Activated CD4-positive, alpha-beta T cell treated with anti-CD3 and anti-CD28 coated beads, Interleukin-2, amount 10 ng/mL, durations not matched to agents 7 days and 5 days (primary cell): ENCODE measurements at regions not wholly inside any gene's neighbourhood (a gene's known extent, or its start where the extent isn't known, plus 50 kb on each side); places are given as distances from the start of the nearest gene placed in this dataset.

Experiments
- CTCF ChIA-PET: fragments of 350-600 bp; sonication (Branson Sonifier 250); formaldehyde crosslinking; loops from one replicate; lab custom pipeline; 2021; ENCODE audit warnings: antibody characterized with exemption; lab: Charles Lee
- POLR2A ChIA-PET: fragments of 350-600 bp; sonication (Branson Sonifier 250); formaldehyde crosslinking; loops from one replicate; lab custom pipeline; 2021; ENCODE audit warnings: antibody characterized with exemption; lab: Charles Lee
- DNase-seq: peaks from one replicate; pipeline ENCODE4 v3.0.0-alpha.2; 2020
- H3K27ac Mint-ChIP-seq: one replicate; pipeline ENCODE4 v1.8.0; 2021; ENCODE audit warnings: mild to moderate bottlenecking, moderate library complexity, mixed read lengths
- H3K27me3 Mint-ChIP-seq: one replicate; pipeline ENCODE4 v1.8.0; 2021; ENCODE audit warnings: mixed read lengths
- H3K36me3 Mint-ChIP-seq: one replicate; pipeline ENCODE4 v1.8.0; 2021; ENCODE audit warnings: low read depth, mixed read lengths
- H3K4me1 Mint-ChIP-seq: one replicate; pipeline ENCODE4 v1.8.0; 2021; ENCODE audit warnings: mixed read lengths
- H3K4me3 Mint-ChIP-seq: one replicate; pipeline ENCODE4 v1.8.0; 2021; ENCODE audit warnings: mild to moderate bottlenecking, moderate library complexity, mixed read lengths
- H3K9me3 Mint-ChIP-seq: one replicate; pipeline ENCODE4 v1.8.0; 2021; ENCODE audit warnings: mixed read lengths

- no peak for DNase-seq
- H3K27ac Mint-ChIP-seq, result no peak overlapping the region
- ChIA-PET CTCF (no interaction called here), POLR2A (no interaction called here)
- H3K4me3 Mint-ChIP-seq, result no peak overlapping the region
- no peaks in the 10 kb centered on the region for H3K9me3 Mint-ChIP-seq
- H3K27me3 Mint-ChIP-seq, result peaks cover 13% of the 10 kb centered on the region
- no peaks in the 10 kb centered on the region for H3K36me3 Mint-ChIP-seq
- no peaks in the 10 kb centered on the region for H3K4me1 Mint-ChIP-seq
These were observed 505.3 kb downstream of the ARHGEF28 start for GRCh38 chr5:74131250-74131649.

GRCh38 chr5:74130155-74130897 is 504.3 kb downstream of the ARHGEF28 start:
- Mint-ChIP-seq H3K4me3 (no peak overlapping the region), H3K9me3 (no peaks in the 10 kb centered on the region), H3K27me3 (peaks cover 11% of the 10 kb centered on the region), H3K27ac (no peak overlapping the region), H3K36me3 (no peaks in the 10 kb centered on the region), H3K4me1 (no peaks in the 10 kb centered on the region)
- no peak for DNase-seq
- CTCF ChIA-PET, result no interaction called here
- POLR2A ChIA-PET, result no interaction called here

- Mint-ChIP-seq H3K27me3 (peaks cover 10% of the 10 kb centered on the region), H3K4me1 (no peaks in the 10 kb centered on the region), H3K27ac (no peak overlapping the region), H3K36me3 (no peaks in the 10 kb centered on the region), H3K4me3 (no peak overlapping the region), H3K9me3 (no peaks in the 10 kb centered on the region)
- no peak for DNase-seq
- ChIA-PET POLR2A (no interaction called here), CTCF (no interaction called here)
These were observed 501.7 kb downstream of the ARHGEF28 start for GRCh38 chr5:74127381-74128320.

GRCh38 chr5:74126294-74126693 is 500.3 kb downstream of the ARHGEF28 start:
- Mint-ChIP-seq H3K4me1 (no peaks in the 10 kb centered on the region), H3K27ac (no peak overlapping the region), H3K27me3 (peaks cover 13% of the 10 kb centered on the region), H3K36me3 (no peaks in the 10 kb centered on the region), H3K9me3 (no peaks in the 10 kb centered on the region), H3K4me3 (no peak overlapping the region)
- no peak for DNase-seq
- POLR2A ChIA-PET, result no interaction called here
- CTCF ChIA-PET, result no interaction called here

- H3K4me1 Mint-ChIP-seq, result no peaks in the 10 kb centered on the region
- ChIA-PET CTCF (no interaction called here), POLR2A (no interaction called here)
- H3K9me3 Mint-ChIP-seq, result no peaks in the 10 kb centered on the region
- no peak overlapping the region for H3K27ac Mint-ChIP-seq
- H3K4me3 Mint-ChIP-seq, result no peak overlapping the region
- H3K36me3 Mint-ChIP-seq, result no peaks in the 10 kb centered on the region
- no peak for DNase-seq
- H3K27me3 Mint-ChIP-seq, result peaks cover 10% of the 10 kb centered on the region
These were observed 498.8 kb downstream of the ARHGEF28 start for GRCh38 chr5:74124826-74125225.

GRCh38 chr5:74123929-74124328 is 497.9 kb downstream of the ARHGEF28 start:
- no peak for DNase-seq
- H3K27me3 Mint-ChIP-seq, result peaks cover 10% of the 10 kb centered on the region
- ChIA-PET POLR2A (no interaction called here), CTCF (interaction anchor here (0.5 kb wide), 1 partner anchor 791 kb away, joined by 3 read pairs; no protein-coding TSS in a partner anchor)
- no peak overlapping the region for H3K27ac Mint-ChIP-seq
- H3K4me1 Mint-ChIP-seq, result no peaks in the 10 kb centered on the region
- no peak overlapping the region for H3K4me3 Mint-ChIP-seq
- no peaks in the 10 kb centered on the region for H3K9me3 Mint-ChIP-seq
- no peaks in the 10 kb centered on the region for H3K36me3 Mint-ChIP-seq

GRCh38 chr5:74122979-74123590 is 497.1 kb downstream of the ARHGEF28 start:
- Mint-ChIP-seq H3K9me3 (no peaks in the 10 kb centered on the region), H3K36me3 (no peaks in the 10 kb centered on the region), H3K4me1 (no peaks in the 10 kb centered on the region), H3K27me3 (peaks cover 6% of the 10 kb centered on the region), H3K4me3 (no peak overlapping the region), H3K27ac (no peak overlapping the region)
- DNase-seq, result no peak
- POLR2A ChIA-PET, result no interaction called here
- CTCF ChIA-PET, result interaction anchor here (0.5 to 1.3 kb wide), 2 partner anchors 9 to 792 kb away, joined by 3 read pairs; no protein-coding TSS in a partner anchor

- Mint-ChIP-seq H3K36me3 (no peaks in the 10 kb centered on the region), H3K27ac (no peak overlapping the region), H3K9me3 (no peaks in the 10 kb centered on the region), H3K27me3 (peaks cover 3% of the 10 kb centered on the region), H3K4me3 (no peak overlapping the region), H3K4me1 (no peaks in the 10 kb centered on the region)
- ChIA-PET POLR2A (no interaction called here), CTCF (interaction anchor here (1.3 kb wide), 1 partner anchor 10 kb away, joined by 3 read pairs; no protein-coding TSS in a partner anchor)
- DNase-seq, result no peak
These were observed 496.2 kb downstream of the ARHGEF28 start for GRCh38 chr5:74122175-74122574.

- H3K27ac Mint-ChIP-seq, result no peak overlapping the region
- CTCF ChIA-PET, result no interaction called here
- no peak for DNase-seq
These were observed 494.6 kb downstream of the ARHGEF28 start for GRCh38 chr5:74120585-74120984.

GRCh38 chr5:74118071-74118470 is 492.1 kb downstream of the ARHGEF28 start:
- Mint-ChIP-seq H3K36me3 (no peaks in the 10 kb centered on the region), H3K27ac (no peak overlapping the region), H3K4me1 (no peaks in the 10 kb centered on the region), H3K27me3 (peaks cover 4% of the 10 kb centered on the region), H3K4me3 (no peak overlapping the region), H3K9me3 (no peaks in the 10 kb centered on the region)
- DNase-seq, result no peak
- ChIA-PET CTCF (interaction anchor here (0.9 kb wide), 1 partner anchor 9 kb away, joined by 3 read pairs; no protein-coding TSS in a partner anchor), POLR2A (no interaction called here)

More at GRCh38 chr5:74120585-74120984, 494.6 kb downstream of the ARHGEF28 start:
- Mint-ChIP-seq H3K27me3 (peaks cover 3% of the 10 kb centered on the region), H3K9me3 (no peaks in the 10 kb centered on the region), H3K36me3 (no peaks in the 10 kb centered on the region), H3K4me3 (no peak overlapping the region), H3K4me1 (no peaks in the 10 kb centered on the region)
- POLR2A ChIA-PET, result no interaction called here

GRCh38 chr5:74116984-74117383 is 491.0 kb downstream of the ARHGEF28 start:
- Mint-ChIP-seq H3K27me3 (peaks cover 3% of the 10 kb centered on the region), H3K36me3 (no peaks in the 10 kb centered on the region), H3K4me1 (no peaks in the 10 kb centered on the region), H3K9me3 (no peaks in the 10 kb centered on the region), H3K27ac (no peak overlapping the region), H3K4me3 (no peak overlapping the region)
- no peak for DNase-seq
- ChIA-PET POLR2A (no interaction called here), CTCF (interaction anchor here (0.9 kb wide), 1 partner anchor 8 kb away, joined by 3 read pairs; no protein-coding TSS in a partner anchor)

GRCh38 chr5:74116266-74116665 is 490.3 kb downstream of the ARHGEF28 start:
- ChIA-PET CTCF (no interaction called here), POLR2A (interaction anchor here (0.7 kb wide), 1 partner anchor 39 kb away, joined by 3 read pairs; no protein-coding TSS in a partner anchor)
- H3K27ac Mint-ChIP-seq, result no peak overlapping the region
- H3K4me3 Mint-ChIP-seq, result no peak overlapping the region
- no peaks in the 10 kb centered on the region for H3K36me3 Mint-ChIP-seq
- peaks cover 2% of the 10 kb centered on the region for H3K27me3 Mint-ChIP-seq
- no peak for DNase-seq
- H3K4me1 Mint-ChIP-seq, result no peaks in the 10 kb centered on the region
- no peaks in the 10 kb centered on the region for H3K9me3 Mint-ChIP-seq
